HCT116 (cell line): ENCODE measurements at regions not wholly inside any gene's neighbourhood (a gene's known extent, or its start where the extent isn't known, plus 50 kb on each side); places are given as distances from the start of the nearest gene placed in this dataset.

Experiments
- EZH2 ChIP-seq: fragments of 200-600 bp; sonication (generic); IDR thresholded peaks from 2 replicates; pipeline ENCODE4 v1.6.1; 2017; ENCODE audit warnings: antibody characterized with exemption, mixed run types
- POLR2A ChIP-seq: IDR thresholded peaks from 2 replicates; pipeline ENCODE4 v1.7.0; 2011; ENCODE audit warnings: borderline replicate concordance; ENCODE audit not compliant: insufficient read depth, insufficient read length; ENCODE audit errors: extremely low read depth
- POLR2AphosphoS5 ChIP-seq: IDR thresholded peaks from 2 replicates; pipeline ENCODE4 v1.6.1; 2011; ENCODE audit warnings: mild to moderate bottlenecking, low read depth, low read length, moderate library complexity
- SP1 ChIP-seq: IDR thresholded peaks from 2 replicates; pipeline ENCODE4 v1.6.1; 2012; ENCODE audit warnings: low read depth
- ZNF274 ChIP-seq: fragments of 200-500 bp; sonication (Bioruptor generic); IDR thresholded peaks from 2 replicates; pipeline ENCODE4 v1.6.1; 2014; ENCODE audit warnings: mild to moderate bottlenecking, low read depth, low read length, inconsistent platforms
- TF ChIP-seq, protein P1 (sequence below), 3 experiments: fragments of 200-600 bp in 1 of 3; sonication (generic) in 1 of 3; IDR thresholded peaks in 2 of 3; conservative IDR thresholded peaks in 1 of 3; 2 replicates each; pipeline ENCODE4 v1.5.1; 2012 to 2017; ENCODE audit warnings: low read depth in 2 of 3, low read length in 2 of 3, antibody characterized with exemption in 1 of 3, borderline replicate concordance in 1 of 3, control low read depth in 1 of 3, mild to moderate bottlenecking in 1 of 3, mixed read lengths in 1 of 3, mixed run types in 1 of 3, moderate library complexity in 1 of 3; ENCODE audit not compliant: insufficient read depth in 1 of 3
- TF ChIP-seq, protein P2 (sequence below): IDR thresholded peaks from 2 replicates; pipeline ENCODE4 v1.6.1; 2012; ENCODE audit warnings: low read depth

DNA sequence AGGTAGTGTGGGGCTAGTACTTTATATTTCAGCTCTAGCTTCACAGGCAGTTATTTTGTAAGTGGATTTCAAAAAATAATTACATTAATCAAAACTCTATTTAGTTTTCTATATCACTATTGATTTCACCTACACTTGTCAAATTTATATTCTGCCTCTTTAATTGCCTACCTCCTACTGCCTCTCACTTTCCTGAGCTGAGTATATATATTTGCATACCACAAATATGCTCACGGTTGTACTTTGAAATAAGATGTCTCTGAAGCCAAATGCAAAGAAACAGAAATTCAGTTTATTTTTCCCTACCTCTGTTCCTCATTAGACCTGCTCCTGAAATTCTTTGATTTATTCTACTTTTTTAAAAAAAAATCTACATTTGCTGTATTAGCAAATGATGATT, 309.3 kb upstream of the TGFBR2 start:
- TF ChIP-seq POLR2A (no peak), ZNF274 (no peak), POLR2AphosphoS5 (no peak), EZH2 (no peak), SP1 (no peak)
- TF ChIP-seq, protein P1, sequence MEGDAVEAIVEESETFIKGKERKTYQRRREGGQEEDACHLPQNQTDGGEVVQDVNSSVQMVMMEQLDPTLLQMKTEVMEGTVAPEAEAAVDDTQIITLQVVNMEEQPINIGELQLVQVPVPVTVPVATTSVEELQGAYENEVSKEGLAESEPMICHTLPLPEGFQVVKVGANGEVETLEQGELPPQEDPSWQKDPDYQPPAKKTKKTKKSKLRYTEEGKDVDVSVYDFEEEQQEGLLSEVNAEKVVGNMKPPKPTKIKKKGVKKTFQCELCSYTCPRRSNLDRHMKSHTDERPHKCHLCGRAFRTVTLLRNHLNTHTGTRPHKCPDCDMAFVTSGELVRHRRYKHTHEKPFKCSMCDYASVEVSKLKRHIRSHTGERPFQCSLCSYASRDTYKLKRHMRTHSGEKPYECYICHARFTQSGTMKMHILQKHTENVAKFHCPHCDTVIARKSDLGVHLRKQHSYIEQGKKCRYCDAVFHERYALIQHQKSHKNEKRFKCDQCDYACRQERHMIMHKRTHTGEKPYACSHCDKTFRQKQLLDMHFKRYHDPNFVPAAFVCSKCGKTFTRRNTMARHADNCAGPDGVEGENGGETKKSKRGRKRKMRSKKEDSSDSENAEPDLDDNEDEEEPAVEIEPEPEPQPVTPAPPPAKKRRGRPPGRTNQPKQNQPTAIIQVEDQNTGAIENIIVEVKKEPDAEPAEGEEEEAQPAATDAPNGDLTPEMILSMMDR (IDR thresholded peaks at IDR 0.05 in 2 of 3, conservative IDR thresholded peaks at IDR 0.05 in 1 of 3; ENCODE audit: borderline replicate concordance in 1 of 3, insufficient read depth in 1 of 3, low read depth in 2 of 3, low read length in 2 of 3), result no peak
- TF ChIP-seq, protein P2, sequence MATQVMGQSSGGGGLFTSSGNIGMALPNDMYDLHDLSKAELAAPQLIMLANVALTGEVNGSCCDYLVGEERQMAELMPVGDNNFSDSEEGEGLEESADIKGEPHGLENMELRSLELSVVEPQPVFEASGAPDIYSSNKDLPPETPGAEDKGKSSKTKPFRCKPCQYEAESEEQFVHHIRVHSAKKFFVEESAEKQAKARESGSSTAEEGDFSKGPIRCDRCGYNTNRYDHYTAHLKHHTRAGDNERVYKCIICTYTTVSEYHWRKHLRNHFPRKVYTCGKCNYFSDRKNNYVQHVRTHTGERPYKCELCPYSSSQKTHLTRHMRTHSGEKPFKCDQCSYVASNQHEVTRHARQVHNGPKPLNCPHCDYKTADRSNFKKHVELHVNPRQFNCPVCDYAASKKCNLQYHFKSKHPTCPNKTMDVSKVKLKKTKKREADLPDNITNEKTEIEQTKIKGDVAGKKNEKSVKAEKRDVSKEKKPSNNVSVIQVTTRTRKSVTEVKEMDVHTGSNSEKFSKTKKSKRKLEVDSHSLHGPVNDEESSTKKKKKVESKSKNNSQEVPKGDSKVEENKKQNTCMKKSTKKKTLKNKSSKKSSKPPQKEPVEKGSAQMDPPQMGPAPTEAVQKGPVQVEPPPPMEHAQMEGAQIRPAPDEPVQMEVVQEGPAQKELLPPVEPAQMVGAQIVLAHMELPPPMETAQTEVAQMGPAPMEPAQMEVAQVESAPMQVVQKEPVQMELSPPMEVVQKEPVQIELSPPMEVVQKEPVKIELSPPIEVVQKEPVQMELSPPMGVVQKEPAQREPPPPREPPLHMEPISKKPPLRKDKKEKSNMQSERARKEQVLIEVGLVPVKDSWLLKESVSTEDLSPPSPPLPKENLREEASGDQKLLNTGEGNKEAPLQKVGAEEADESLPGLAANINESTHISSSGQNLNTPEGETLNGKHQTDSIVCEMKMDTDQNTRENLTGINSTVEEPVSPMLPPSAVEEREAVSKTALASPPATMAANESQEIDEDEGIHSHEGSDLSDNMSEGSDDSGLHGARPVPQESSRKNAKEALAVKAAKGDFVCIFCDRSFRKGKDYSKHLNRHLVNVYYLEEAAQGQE, result no peak
